ENCODE measurements at regions not wholly inside any gene's neighbourhood (a gene's known extent, or its start where the extent isn't known, plus 50 kb on each side); places are given as distances from the start of the nearest gene placed in this dataset.

DNA sequence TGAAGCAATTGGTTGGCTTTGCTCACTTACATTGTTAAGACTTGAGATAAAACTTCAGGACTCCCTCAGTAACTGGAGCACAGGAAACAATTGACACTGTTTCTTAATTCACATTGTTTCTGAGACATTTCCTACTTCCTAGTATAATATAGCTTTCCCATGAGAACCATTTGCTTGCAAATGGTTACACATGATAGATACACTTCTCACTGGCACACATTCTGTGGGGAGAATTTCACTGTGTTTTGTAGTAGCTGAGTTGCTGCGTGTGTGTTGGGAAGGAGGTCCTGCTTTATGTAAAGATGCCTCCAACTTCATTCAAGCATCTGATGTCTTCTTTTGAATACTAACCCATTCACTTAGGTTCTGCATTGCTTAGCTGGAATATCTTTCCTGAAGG is 85.3 kb upstream of the SLC4A4 start:
- Mint-ChIP-seq H3K9me3 (ENCODE audit: unreplicated experiment) (no peaks in the 10 kb centered on the region), H3K4me3 (ENCODE audit: unreplicated experiment) (no peak overlapping the region), H3K27ac (ENCODE audit: unreplicated experiment) (peak overlapping the region; percentile 62), H3K27me3 (ENCODE audit: unreplicated experiment) (peaks cover 4% of the 10 kb centered on the region), H3K36me3 (ENCODE audit: low read depth, unreplicated experiment) (no peaks in the 10 kb centered on the region), H3K4me1 (ENCODE audit: unreplicated experiment) (peaks cover 23% of the 10 kb centered on the region)
- DNase-seq (ENCODE audit: low spot score) = no peak
- no peak for TF ChIP-seq CTCF (IDR thresholded peaks at IDR 0.05; ENCODE audit: unreplicated experiment)

DNA sequence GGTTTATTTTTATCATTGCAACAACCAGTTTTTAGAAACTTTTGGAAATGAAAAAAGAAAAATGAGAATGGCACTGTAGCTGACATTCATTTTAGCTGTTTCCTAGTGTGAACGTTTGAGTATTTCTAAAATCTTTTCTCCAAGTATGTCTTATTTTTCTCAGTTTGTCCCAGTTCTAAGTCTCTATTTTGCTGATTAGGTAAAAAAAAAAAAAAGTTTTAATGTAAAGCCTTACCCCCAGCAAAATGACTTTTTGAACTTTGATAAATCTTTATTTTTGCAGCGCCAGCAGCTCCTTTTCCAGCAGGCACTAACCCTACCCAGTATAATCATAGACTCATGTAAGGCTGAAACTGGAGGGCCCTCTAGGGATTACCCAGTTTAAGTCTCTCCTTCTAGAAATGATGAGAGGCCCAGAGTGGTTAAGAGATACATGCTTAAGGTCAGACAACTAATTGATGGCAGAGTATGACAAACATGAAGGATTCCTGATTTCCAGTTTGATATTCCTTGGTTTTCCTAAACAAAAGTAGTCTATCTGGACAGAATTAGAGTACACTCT is 84.3 kb upstream of the SLC4A4 start:
- H3K36me3 Mint-ChIP-seq (ENCODE audit: low read depth, unreplicated experiment) = no peaks in the 10 kb centered on the region
- peaks cover 4% of the 10 kb centered on the region for H3K27me3 Mint-ChIP-seq (ENCODE audit: unreplicated experiment)
- no peaks in the 10 kb centered on the region for H3K9me3 Mint-ChIP-seq (ENCODE audit: unreplicated experiment)
- peaks cover 23% of the 10 kb centered on the region for H3K4me1 Mint-ChIP-seq (ENCODE audit: unreplicated experiment)
- no peak overlapping the region for H3K4me3 Mint-ChIP-seq (ENCODE audit: unreplicated experiment)
- DNase-seq (ENCODE audit: low spot score) = no peak
- TF ChIP-seq CTCF (IDR thresholded peaks at IDR 0.05; ENCODE audit: unreplicated experiment) = no peak
- no peak overlapping the region for H3K27ac Mint-ChIP-seq (ENCODE audit: unreplicated experiment)

GRCh38 chr4:71255976-71256375 is 82.8 kb upstream of the SLC4A4 start:
- no peaks in the 10 kb centered on the region for H3K9me3 Mint-ChIP-seq (ENCODE audit: unreplicated experiment)
- peaks cover 5% of the 10 kb centered on the region for H3K27me3 Mint-ChIP-seq (ENCODE audit: unreplicated experiment)
- H3K4me3 Mint-ChIP-seq (ENCODE audit: unreplicated experiment) = no peak overlapping the region
- no peak overlapping the region for H3K27ac Mint-ChIP-seq (ENCODE audit: unreplicated experiment)
- DNase-seq (ENCODE audit: low spot score) = no peak
- peaks cover 28% of the 10 kb centered on the region for H3K4me1 Mint-ChIP-seq (ENCODE audit: unreplicated experiment)
- no peak for TF ChIP-seq CTCF (IDR thresholded peaks at IDR 0.05; ENCODE audit: unreplicated experiment)
- H3K36me3 Mint-ChIP-seq (ENCODE audit: low read depth, unreplicated experiment) = no peaks in the 10 kb centered on the region

DNA sequence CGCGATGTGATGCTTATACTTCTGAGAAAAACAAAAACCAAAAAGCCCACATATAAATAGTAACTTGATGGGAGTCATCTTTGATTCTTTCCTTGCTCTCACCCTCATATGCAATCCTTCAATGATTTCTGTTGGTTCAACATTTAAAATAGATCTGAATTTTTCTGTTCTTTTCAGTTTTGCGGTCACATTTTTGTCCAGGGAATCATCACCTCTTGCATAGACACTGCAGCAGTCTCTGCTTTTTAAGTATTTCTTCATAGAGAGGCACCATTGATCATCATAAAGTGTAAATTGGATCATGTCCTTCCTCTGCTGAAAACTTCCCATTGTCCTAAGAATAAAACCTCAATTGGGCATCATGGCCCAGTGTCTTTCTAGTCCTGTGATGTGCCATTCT is 81.1 kb upstream of the SLC4A4 start:
- no peak for DNase-seq (ENCODE audit: low spot score)
- TF ChIP-seq CTCF (IDR thresholded peaks at IDR 0.05; ENCODE audit: unreplicated experiment) = no peak
- no peaks in the 10 kb centered on the region for H3K36me3 Mint-ChIP-seq (ENCODE audit: low read depth, unreplicated experiment)
- H3K4me3 Mint-ChIP-seq (ENCODE audit: unreplicated experiment) = no peak overlapping the region
- H3K27me3 Mint-ChIP-seq (ENCODE audit: unreplicated experiment) = peaks cover 4% of the 10 kb centered on the region
- peaks cover 34% of the 10 kb centered on the region for H3K4me1 Mint-ChIP-seq (ENCODE audit: unreplicated experiment)
- no peaks in the 10 kb centered on the region for H3K9me3 Mint-ChIP-seq (ENCODE audit: unreplicated experiment)
- no peak overlapping the region for H3K27ac Mint-ChIP-seq (ENCODE audit: unreplicated experiment)

GRCh38 chr4:71258323-71258722 is 80.5 kb upstream of the SLC4A4 start:
- no peak for TF ChIP-seq CTCF (IDR thresholded peaks at IDR 0.05; ENCODE audit: unreplicated experiment)
- no peak overlapping the region for H3K27ac Mint-ChIP-seq (ENCODE audit: unreplicated experiment)
- H3K4me3 Mint-ChIP-seq (ENCODE audit: unreplicated experiment) = no peak overlapping the region
- peaks cover 3% of the 10 kb centered on the region for H3K27me3 Mint-ChIP-seq (ENCODE audit: unreplicated experiment)
- H3K9me3 Mint-ChIP-seq (ENCODE audit: unreplicated experiment) = no peaks in the 10 kb centered on the region
- H3K4me1 Mint-ChIP-seq (ENCODE audit: unreplicated experiment) = peaks cover 30% of the 10 kb centered on the region
- H3K36me3 Mint-ChIP-seq (ENCODE audit: low read depth, unreplicated experiment) = no peaks in the 10 kb centered on the region
- DNase-seq (ENCODE audit: low spot score) = no peak

Data from endothelial cell (in vitro differentiated cells).